ENCODE measurements at regions not wholly inside any gene's neighbourhood (a gene's known extent, or its start where the extent isn't known, plus 50 kb on each side); places are given as distances from the start of the nearest gene placed in this dataset.
A peak's percentile ranks its signal among the peaks of the same experiment; 100 is the strongest.
"Not testable (repeated sequence)": the region's sequence is repeated elsewhere in the genome, so short reads cannot be mapped to it uniquely, and the experiment has no call there.

- DNase-seq, result no peak
These were observed 1092.0 kb upstream of the LRRTM1 start for GRCh38 chr2:81396417-81397019.

GRCh38 chr2:81395746-81396145, 1091.2 kb upstream of the LRRTM1 start:
- DNase-seq, result no peak

- DNase-seq, result no peak
These were observed 1084.7 kb upstream of the LRRTM1 start for GRCh38 chr2:81389203-81389602.

DNA sequence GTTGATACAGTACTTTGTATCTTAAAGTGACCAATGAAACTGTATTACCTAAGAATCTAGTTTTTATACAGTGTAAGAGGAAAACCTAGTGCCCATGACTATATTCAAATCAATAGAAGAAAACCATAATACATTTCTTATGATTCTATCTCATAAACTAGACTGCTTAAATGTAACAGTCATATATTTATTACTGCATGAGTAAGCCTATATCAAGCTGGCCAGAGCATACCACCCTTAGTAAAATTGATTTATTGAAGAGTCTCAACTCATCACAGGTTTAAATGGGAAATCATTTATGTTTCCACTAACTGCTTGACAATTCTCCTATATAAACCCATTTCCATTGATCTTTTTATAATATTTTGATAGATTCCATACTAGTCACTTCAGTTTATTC, 1059.2 kb upstream of the LRRTM1 start:
- DNase-seq, result no peak

DNA sequence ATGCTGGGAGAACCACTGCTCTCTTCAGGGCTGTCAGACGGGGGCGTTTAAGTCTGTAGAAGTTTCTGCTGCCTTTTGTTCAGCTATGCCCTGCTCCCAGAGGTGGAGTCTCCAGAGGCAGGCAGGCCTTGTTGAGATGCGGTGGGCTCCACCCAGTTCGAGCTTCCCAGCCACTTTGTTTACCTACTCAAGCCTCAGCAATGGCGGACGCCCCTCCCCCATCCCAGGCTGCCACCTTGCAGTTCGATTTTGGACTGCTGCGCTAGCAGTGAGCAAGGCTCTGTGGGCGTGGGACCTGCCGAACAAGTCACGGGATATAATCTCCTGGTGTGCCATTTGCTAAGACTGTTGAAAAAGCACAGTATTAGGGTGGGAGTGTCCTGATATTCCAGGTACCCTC, 1057.9 kb upstream of the LRRTM1 start:
- not testable (repeated sequence) for DNase-seq

DNA sequence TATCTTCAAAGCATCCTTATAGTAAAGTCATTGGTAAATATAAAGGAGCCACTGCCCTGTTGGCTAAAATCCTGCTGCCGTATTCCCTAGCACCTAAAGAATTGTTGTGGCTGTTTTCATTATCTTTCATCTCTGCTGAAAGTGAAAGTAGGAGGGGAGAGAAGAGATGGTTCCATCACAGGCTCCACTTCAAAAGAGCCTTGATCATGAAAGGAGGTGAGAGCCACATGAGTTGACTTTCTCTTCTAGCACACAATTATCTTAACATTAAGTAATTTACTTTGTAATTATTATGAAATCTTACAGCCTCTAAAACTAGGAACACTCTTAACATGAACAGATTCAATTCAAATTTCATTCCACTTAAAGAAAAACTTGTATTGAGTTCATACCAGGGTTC, 1050.9 kb upstream of the LRRTM1 start:
- DNase-seq, result no peak

- no peak for DNase-seq
These were observed 1029.5 kb upstream of the LRRTM1 start for GRCh38 chr2:81334046-81334445.

GRCh38 chr2:81328968-81329367, 1024.4 kb upstream of the LRRTM1 start:
- DNase-seq, result no peak

- DNase-seq, result no peak
These were observed 1023.4 kb upstream of the LRRTM1 start for GRCh38 chr2:81327911-81328310.

DNA sequence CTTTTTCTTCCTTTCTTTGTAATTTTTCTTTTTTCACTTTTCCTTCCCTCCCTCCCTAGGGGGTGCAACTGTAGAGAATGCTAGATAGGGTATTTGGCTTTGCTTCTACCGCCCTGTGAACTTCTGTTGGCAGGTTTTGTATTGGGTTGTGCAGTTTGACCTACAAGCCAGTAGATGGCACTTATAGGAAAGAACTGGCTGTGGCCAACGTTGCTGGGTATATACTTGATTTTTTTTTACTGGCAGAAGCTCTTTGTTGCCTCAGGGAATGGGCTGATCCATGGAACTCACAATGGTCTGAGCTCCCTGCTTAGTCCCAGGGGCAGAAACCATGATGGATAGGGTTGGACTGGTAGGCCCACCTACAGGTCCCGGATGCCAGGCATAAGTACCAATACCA, 1019.5 kb upstream of the LRRTM1 start:
- DNase-seq, result no peak

DNA sequence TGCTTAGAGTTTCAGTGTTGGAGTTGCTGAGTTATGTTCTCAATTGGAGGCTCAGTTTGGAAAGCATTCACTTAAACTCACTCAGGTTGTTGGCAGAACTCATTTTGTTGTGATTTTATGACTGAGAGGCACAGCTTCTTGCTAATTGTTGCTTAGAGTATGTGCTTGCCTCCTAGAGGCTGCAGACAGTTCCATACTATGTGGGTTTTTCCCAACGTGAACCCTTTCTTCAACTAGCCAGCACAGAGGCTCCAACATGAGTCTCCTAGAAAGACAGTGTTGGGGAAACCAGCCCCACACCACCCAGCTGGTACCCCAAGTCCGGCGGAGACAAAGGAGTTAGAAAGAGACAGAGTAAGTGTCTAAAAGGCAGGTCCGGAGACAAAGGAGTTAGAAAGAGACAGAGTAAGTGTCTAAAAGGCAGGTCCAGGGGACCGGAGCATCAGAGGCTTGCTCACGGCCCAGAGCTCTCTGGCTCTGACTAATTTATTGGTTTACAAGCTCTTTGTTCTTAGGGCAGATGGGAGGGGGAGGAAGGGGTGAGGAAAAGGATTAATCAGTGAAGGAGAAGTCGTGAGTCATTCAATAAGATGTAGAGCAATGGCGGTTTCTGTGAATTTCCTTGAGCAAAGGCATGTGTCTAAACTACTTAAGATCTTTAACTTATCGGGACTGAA, 999.7 kb upstream of the LRRTM1 start:
- DNase-seq, result no peak

GRCh38 chr2:81303321-81303720, 998.8 kb upstream of the LRRTM1 start:
- DNase-seq, result no peak

GRCh38 chr2:81299841-81300240, 995.3 kb upstream of the LRRTM1 start:
- no peak for DNase-seq

GRCh38 chr2:81290846-81291245, 986.3 kb upstream of the LRRTM1 start:
- DNase-seq, result no peak

DNA sequence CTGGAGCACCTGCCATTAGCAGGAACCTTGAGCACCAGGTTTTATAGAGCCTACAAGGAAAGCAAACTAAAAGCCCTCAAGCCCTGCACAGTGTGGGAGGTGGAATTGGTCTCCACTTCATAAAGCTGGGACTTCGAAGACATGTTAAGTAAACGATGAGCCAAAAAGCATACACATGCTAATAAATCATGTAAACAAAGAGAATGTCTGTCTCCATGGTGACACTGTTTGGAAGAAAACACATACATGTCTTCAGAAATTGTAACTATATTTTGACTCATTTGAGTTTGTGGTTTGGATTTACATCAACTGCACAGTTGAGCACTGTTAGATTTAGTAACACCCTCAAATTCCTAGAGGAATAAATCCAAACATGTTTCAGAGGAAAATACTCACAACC, 978.5 kb upstream of the LRRTM1 start:
- no peak for DNase-seq

DNA sequence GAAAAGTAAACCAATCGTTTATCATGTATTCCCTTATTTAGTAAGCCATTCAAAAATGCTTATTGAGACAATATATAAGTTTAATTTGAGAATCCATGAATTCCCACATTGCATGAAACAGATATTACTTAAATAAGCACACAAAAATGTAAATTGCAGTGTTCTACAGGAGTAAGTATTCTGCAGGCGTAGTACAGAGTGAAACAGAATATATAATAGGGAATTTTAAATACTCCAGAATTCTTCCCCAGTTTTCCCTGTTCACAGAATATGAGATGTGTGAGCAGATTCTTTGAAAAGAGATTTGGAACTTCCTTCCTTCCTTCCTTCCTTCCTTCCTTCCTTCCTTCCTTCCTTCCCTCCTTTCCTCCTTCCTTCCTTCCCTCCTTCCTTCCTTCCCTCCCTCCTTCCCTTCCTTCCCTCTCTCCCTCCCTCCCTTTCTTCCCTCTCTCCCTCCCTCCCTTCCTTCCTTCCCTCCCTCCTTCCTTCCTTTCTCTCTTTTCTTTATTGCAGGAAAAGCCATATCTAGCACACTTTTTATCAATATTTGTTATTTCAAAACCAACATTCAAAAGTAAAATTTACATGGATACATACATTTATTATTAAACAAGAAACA, 977.7 kb upstream of the LRRTM1 start:
- DNase-seq, result no peak

DNA sequence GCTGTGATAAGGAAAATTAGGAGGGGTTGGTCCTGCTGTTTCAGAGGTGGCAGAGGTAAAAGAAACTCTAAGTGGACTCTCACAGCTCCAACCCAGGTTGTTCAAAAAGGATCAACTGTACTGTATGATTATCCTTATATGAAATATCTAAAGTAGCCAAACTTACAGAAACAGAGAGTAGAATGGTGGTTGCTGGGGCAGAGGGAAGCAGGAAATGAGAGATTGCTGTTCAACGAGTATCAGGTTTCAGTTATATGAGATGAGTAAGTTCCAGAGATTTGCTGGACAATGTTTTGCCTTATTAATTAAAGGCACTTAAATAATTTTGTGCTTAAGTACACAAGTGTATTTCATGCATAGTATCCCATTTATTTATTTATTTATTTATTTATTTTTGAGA, 972.0 kb upstream of the LRRTM1 start:
- DNase-seq, result no peak

- DNase-seq, result peak in 1 of 3 donors; percentile 0
These were observed 961.6 kb upstream of the LRRTM1 start for GRCh38 chr2:81266106-81266505.

GRCh38 chr2:81263989-81264388, 959.4 kb upstream of the LRRTM1 start:
- no peak for DNase-seq

- no peak for DNase-seq
These were observed 955.8 kb upstream of the LRRTM1 start for GRCh38 chr2:81260320-81260719.

GRCh38 chr2:81250270-81250669, 945.7 kb upstream of the LRRTM1 start:
- no peak for DNase-seq

- no peak for DNase-seq
These were observed 944.6 kb upstream of the LRRTM1 start for GRCh38 chr2:81249152-81249551.

DNA sequence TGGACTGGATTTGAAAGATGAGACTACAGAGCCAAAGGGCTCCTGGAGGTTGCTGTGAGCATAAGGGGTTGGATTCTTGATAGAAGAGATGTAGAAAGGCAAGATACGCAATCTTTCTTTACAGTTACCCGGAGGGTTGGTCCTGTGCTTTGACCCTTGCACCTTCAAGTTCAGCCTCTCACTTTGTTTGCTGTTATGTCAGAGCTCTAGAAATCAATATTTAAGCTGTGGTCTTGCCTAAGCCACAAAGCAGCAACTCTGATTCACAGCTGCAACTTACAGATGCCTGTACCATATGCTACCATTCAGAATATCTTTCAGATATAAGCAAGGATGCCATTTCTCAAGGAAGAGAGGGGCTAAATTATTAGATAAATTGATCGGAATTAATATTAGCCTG, 943.1 kb upstream of the LRRTM1 start:
- no peak for DNase-seq

DNA sequence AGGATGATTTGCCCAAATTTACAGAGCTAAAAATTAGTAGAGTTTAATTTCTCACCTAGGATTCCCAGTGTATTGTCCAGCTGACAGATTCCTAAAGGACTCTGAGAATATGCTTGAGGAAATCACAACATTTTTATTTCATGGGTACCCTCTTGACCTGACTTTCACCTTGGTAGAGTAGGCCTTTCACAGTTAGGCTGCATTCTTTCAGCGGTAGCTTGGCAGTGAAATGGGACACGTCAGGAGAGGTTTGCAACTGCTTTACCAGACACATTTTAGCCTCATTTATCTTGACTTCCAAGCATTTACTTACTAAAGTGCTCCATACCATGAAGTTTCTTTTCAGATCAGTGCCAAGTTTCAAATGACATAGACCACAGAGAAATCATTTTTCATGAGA, 937.9 kb upstream of the LRRTM1 start:
- no peak for DNase-seq

GRCh38 chr2:81238462-81238861, 933.9 kb upstream of the LRRTM1 start:
- DNase-seq, result no peak
